Keratinocyte (primary cell): ENCODE measurements at regions not wholly inside any gene's neighbourhood (a gene's known extent, or its start where the extent isn't known, plus 50 kb on each side); places are given as distances from the start of the nearest gene placed in this dataset.

Source experiments
- DNase-seq: peaks from one replicate; pipeline ENCODE4 v3.0.0-alpha.2; 2011; ENCODE audit warnings: low read depth, missing footprints, low spot score
- FAIRE-seq: peaks from 2 replicates; lab custom pipeline; 2011; peaks lifted over from hg19 to GRCh38; lab: Jason Lieb, UNC
- H2AFZ ChIP-seq: 2 replicates; pipeline ENCODE4 v1.6.0; 2012; ENCODE audit warnings: low read length, control low read depth, inconsistent platforms; ENCODE audit not compliant: control insufficient read depth
- H3K27ac ChIP-seq: 2 replicates; pipeline ENCODE4 v1.5.1; 2011; ENCODE audit warnings: low read length; ENCODE audit not compliant: control insufficient read depth, insufficient read depth
- H3K27me3 ChIP-seq: 3 replicates; pipeline ENCODE4 v1.6.0; 2011; ENCODE audit warnings: low read length; ENCODE audit not compliant: control insufficient read depth, insufficient read depth; ENCODE audit errors: extremely low read depth
- H3K36me3 ChIP-seq, 2 experiments: 2 replicates in 1 of 2; 3 replicates in 1 of 2; pipeline ENCODE4 v1.5.1; 2011; ENCODE audit warnings: low read length in 2 of 2, mild to moderate bottlenecking in 1 of 2; ENCODE audit not compliant: control insufficient read depth in 2 of 2, insufficient read depth in 2 of 2; ENCODE audit errors: extremely low read depth in 1 of 2
- H3K4me1 ChIP-seq: 3 replicates; pipeline ENCODE4 v1.5.1; 2011; ENCODE audit warnings: low read length; ENCODE audit not compliant: control insufficient read depth, insufficient read depth; ENCODE audit errors: extremely low read depth
- H3K4me2 ChIP-seq: 3 replicates; pipeline ENCODE4 v1.6.0; 2011; ENCODE audit warnings: low read depth, low read length; ENCODE audit not compliant: control insufficient read depth, insufficient read depth; ENCODE audit errors: extremely low read depth
- H3K4me3 ChIP-seq, 3 experiments: fragments of 200-600 bp in 1 of 3; sonication (generic) in 1 of 3; 2 replicates in 2 of 3; 3 replicates in 1 of 3; pipeline ENCODE4 v1.5.1; 2011 to 2016; ENCODE audit warnings: low read length in 3 of 3, mild to moderate bottlenecking in 3 of 3, control low read depth in 2 of 3, inconsistent platforms in 1 of 3, low read depth in 1 of 3, mixed read lengths in 1 of 3, mixed run types in 1 of 3, moderate library complexity in 1 of 3; ENCODE audit not compliant: control insufficient read depth in 2 of 3, insufficient read depth in 2 of 3; ENCODE audit errors: extremely low read depth in 1 of 3
- H3K79me2 ChIP-seq: 2 replicates; pipeline ENCODE4 v1.6.0; 2012; ENCODE audit warnings: low read length; ENCODE audit not compliant: control insufficient read depth, insufficient read depth
- H3K9ac ChIP-seq: 3 replicates; pipeline ENCODE4 v1.6.0; 2011; ENCODE audit warnings: low read length; ENCODE audit not compliant: control insufficient read depth, insufficient read depth; ENCODE audit errors: extremely low read depth
- H3K9me1 ChIP-seq: 3 replicates; pipeline ENCODE4 v1.6.0; 2011; ENCODE audit warnings: low read length; ENCODE audit not compliant: control insufficient read depth, insufficient read depth; ENCODE audit errors: extremely low read depth
- H3K9me3 ChIP-seq: 2 replicates; pipeline ENCODE4 v1.5.1; 2012; ENCODE audit warnings: low read depth, low read length; ENCODE audit not compliant: control insufficient read depth
- H4K20me1 ChIP-seq: 3 replicates; pipeline ENCODE4 v1.6.0; 2011; ENCODE audit warnings: low read length; ENCODE audit not compliant: control insufficient read depth, insufficient read depth; ENCODE audit errors: extremely low read depth
- EZH2 ChIP-seq: IDR thresholded peaks from one replicate; pipeline ENCODE4 v1.6.1; 2012; ENCODE audit warnings: inconsistent platforms, mild to moderate bottlenecking, low read length, moderate library complexity
- dilution Hi-C: fragments of 300-500 bp; cut with MboI; formaldehyde crosslinking; loops from one replicate; pipeline ENCODE4 v1.7.0; 2020; ENCODE audit warnings: low sequenced_read_pairs; ENCODE audit not compliant: extremely low pct_ligation_motif_present
- TF ChIP-seq, protein P1 (sequence below), 3 experiments: IDR thresholded peaks in 1 of 3; conservative IDR thresholded peaks in 1 of 3; optimal IDR thresholded peaks in 1 of 3; 2 replicates in 2 of 3; 3 replicates in 1 of 3; pipeline versions ENCODE3 to v1.5.1; 2011; ENCODE audit warnings: low read length in 3 of 3, mild to moderate bottlenecking in 3 of 3, moderate library complexity in 2 of 3, control low read depth in 1 of 3, inconsistent platforms in 1 of 3; ENCODE audit not compliant: insufficient read depth in 2 of 3; ENCODE audit errors: extremely low read depth in 1 of 3

DNA sequence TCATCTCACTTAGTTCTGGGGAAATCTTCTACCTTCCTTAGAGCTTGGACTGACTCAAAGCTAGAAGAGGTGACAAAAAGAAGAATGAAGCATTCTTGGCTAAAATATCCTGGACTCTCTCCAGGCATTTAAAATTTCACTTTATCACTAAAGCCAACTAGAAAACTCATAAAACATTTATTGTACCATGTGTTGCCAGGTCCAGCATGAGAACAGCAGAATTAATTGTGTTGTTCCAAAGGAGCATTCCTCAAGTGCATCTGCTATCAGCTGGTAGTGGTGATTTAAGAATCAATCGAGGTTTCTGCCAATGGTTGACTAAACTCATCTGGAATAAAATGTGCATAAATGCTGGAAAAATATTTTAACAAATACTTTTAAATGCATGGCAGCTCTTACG lies 147.3 kb upstream of the SSTR4 start:
- DNase-seq (no peak), FAIRE-seq (no peak)
- H3K9ac ChIP-seq: no peak overlapping the region
- no peak overlapping the region for H2AFZ ChIP-seq
- dilution Hi-C loops: no loop called here
- H3K27me3 ChIP-seq: no peaks in the 10 kb centered on the region
- no peaks in the 10 kb centered on the region for H3K4me1 ChIP-seq
- no peak overlapping the region for H3K4me3 ChIP-seq
- no peaks in the 10 kb centered on the region for H3K36me3 ChIP-seq
- no peak overlapping the region for H3K4me2 ChIP-seq
- H3K79me2 ChIP-seq: no peaks in the 10 kb centered on the region
- no peaks in the 10 kb centered on the region for H3K9me1 ChIP-seq
- no peak overlapping the region for H3K27ac ChIP-seq
- no peak for TF ChIP-seq EZH2
- TF ChIP-seq, protein P1, sequence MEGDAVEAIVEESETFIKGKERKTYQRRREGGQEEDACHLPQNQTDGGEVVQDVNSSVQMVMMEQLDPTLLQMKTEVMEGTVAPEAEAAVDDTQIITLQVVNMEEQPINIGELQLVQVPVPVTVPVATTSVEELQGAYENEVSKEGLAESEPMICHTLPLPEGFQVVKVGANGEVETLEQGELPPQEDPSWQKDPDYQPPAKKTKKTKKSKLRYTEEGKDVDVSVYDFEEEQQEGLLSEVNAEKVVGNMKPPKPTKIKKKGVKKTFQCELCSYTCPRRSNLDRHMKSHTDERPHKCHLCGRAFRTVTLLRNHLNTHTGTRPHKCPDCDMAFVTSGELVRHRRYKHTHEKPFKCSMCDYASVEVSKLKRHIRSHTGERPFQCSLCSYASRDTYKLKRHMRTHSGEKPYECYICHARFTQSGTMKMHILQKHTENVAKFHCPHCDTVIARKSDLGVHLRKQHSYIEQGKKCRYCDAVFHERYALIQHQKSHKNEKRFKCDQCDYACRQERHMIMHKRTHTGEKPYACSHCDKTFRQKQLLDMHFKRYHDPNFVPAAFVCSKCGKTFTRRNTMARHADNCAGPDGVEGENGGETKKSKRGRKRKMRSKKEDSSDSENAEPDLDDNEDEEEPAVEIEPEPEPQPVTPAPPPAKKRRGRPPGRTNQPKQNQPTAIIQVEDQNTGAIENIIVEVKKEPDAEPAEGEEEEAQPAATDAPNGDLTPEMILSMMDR (optimal IDR thresholded peaks at IDR 0.05 in 1 of 3, IDR thresholded peaks at IDR 0.05 in 1 of 3, conservative IDR thresholded peaks at IDR 0.05 in 1 of 3; ENCODE audit: extremely low read depth in 1 of 3, insufficient read depth in 2 of 3, low read length in 3 of 3): no peak
- H3K9me3 ChIP-seq: no peaks in the 10 kb centered on the region
- H4K20me1 ChIP-seq: no peaks in the 10 kb centered on the region

DNA sequence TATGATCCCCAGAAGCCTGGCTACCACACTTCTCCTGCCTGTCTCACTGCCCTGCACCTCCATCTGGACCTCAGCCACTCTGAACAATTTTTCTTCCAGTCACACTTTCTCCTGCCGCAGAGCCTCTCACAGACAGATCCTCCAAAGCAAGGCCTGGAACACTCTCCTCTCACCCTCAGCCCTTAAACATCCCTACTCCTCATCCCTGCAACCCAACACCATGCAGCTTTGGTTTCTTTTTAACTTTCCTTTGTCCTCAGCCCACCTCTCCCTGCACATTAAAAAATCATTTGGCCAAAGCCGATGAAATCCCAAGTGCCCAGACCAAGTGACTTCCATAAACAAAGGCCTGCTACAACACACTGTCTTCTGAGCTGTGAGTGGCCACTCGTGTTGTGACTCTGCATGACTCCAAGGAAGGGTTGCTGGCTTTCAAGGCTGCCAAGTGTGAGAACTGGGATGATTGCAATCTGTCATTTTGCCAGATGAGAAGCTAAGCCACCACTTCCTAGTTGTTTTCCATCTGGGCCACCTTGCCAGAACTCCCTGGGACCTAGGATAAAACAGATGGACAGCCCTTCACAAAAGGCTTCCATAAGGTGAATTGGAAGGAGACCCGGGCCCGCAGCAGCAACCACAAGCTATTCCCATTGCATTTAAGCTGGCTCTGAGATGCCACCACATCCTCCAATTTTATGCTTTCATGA lies 144.4 kb upstream of the SSTR4 start:
- no peak overlapping the region for H3K27ac ChIP-seq
- no peaks in the 10 kb centered on the region for H3K9me3 ChIP-seq

More for the DNA sequence above, 144.4 kb upstream of the SSTR4 start:
- no peak overlapping the region for H3K4me2 ChIP-seq
- no peaks in the 10 kb centered on the region for H3K79me2 ChIP-seq
- FAIRE-seq: no peak
- no peaks in the 10 kb centered on the region for H3K4me1 ChIP-seq
- TF ChIP-seq, protein P1 (optimal IDR thresholded peaks at IDR 0.05 in 1 of 3, IDR thresholded peaks at IDR 0.05 in 1 of 3, conservative IDR thresholded peaks at IDR 0.05 in 1 of 3; ENCODE audit: extremely low read depth in 1 of 3, insufficient read depth in 2 of 3, low read length in 3 of 3): no peak
- no peak for TF ChIP-seq EZH2
- no peaks in the 10 kb centered on the region for H3K27me3 ChIP-seq
- no peak for DNase-seq
- no peak overlapping the region for H3K4me3 ChIP-seq
- dilution Hi-C loops: no loop called here
- no peak overlapping the region for H2AFZ ChIP-seq
- H3K36me3 ChIP-seq: no peaks in the 10 kb centered on the region
- no peaks in the 10 kb centered on the region for H3K9me1 ChIP-seq
- H3K9ac ChIP-seq: no peak overlapping the region
- H4K20me1 ChIP-seq: no peaks in the 10 kb centered on the region
